GM21786 (cell line): ENCODE measurements at regions not wholly inside any gene's neighbourhood (a gene's known extent, or its start where the extent isn't known, plus 50 kb on each side); places are given as distances from the start of the nearest gene placed in this dataset.

Experiments
- ATAC-seq: cut with Tn5 transposase; IDR thresholded peaks from one replicate; pipeline ENCODE4 v1.9.1; 2021; ENCODE audit not compliant: unreplicated experiment

DNA sequence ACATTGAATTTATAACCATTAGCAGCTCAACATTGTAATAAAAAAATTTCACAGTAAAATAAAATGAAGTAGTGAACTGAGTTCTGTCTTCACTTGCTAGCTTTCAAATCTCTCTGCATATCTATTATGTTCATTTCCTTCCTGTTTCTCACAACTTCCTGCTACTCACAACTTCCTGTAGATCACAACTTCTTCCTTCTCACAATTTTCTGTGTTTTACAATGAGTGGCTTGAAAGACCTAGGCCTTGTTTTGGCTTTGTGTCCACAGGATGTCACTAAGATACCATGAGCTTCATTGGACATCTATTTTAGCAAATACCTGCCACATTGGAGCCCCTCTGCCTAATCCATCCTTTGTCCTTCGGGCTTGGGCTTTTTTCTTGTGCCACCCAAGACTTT is 480.3 kb upstream of the ADAMTS16 start:
- ATAC-seq = no peak

- ATAC-seq = no peak
Measured at GRCh38 chr5:4661326-4661725, 478.8 kb upstream of the ADAMTS16 start.

GRCh38 chr5:4661836-4662235 is 478.3 kb upstream of the ADAMTS16 start:
- no peak for ATAC-seq

- no peak for ATAC-seq
Measured at GRCh38 chr5:4662756-4663155, 477.4 kb upstream of the ADAMTS16 start.

GRCh38 chr5:4665911-4666310 is 474.2 kb upstream of the ADAMTS16 start:
- no peak for ATAC-seq

GRCh38 chr5:4674166-4674565 is 466.0 kb upstream of the ADAMTS16 start:
- no peak for ATAC-seq

DNA sequence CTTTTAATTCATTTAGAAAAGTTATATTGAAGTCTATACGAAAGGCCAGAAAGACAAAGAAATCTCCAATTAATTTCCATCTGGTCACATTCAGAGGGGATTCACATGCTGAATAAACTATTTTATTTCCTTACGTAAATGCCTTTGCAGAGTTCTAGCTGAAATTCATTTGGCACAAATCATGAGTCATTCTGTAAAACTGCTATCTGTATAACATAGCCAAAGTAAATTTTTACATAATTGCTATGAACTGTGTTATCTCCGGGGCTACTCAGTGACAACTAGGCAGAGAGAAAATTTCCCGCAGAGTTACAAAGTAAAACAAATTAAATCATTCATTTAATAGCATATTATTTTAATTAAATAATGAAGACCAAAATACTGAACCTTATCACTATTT is 463.2 kb upstream of the ADAMTS16 start:
- no peak for ATAC-seq

- no peak for ATAC-seq
Measured at GRCh38 chr5:4684946-4685345, 455.2 kb upstream of the ADAMTS16 start.

- no peak for ATAC-seq
Measured at GRCh38 chr5:4698596-4698995, 441.5 kb upstream of the ADAMTS16 start.

- ATAC-seq = no peak
Measured at GRCh38 chr5:4699592-4699991, 440.5 kb upstream of the ADAMTS16 start.

- ATAC-seq = no peak
Measured at GRCh38 chr5:4700069-4700468, 440.1 kb upstream of the ADAMTS16 start.

GRCh38 chr5:4700871-4701270 is 439.3 kb upstream of the ADAMTS16 start:
- ATAC-seq = no peak

DNA sequence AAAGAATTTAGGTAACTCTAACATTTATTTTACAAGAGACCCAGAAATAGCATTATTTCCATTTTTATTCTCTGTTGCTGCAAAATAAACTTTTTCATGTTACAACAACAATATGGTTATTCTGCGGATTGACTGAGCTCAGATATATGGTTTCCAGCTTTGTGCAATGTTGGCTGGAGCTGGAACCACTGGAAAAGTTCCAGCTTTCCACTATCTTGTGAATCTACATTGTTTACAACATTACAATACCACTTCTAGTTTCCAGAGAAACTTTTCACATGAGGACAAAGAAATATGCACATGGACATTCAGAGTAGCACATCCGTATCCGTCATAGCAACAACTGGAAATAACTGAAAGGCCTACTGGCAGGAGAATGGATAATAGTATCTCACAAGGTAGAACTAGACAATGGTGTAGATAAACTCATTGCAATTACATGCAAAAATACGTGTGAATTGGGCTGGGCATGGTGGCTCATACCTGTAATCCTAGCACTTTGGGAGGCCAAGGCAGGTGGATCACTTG is 436.1 kb upstream of the ADAMTS16 start:
- no peak for ATAC-seq

- no peak for ATAC-seq
Measured at GRCh38 chr5:4704951-4705350, 435.2 kb upstream of the ADAMTS16 start.

DNA sequence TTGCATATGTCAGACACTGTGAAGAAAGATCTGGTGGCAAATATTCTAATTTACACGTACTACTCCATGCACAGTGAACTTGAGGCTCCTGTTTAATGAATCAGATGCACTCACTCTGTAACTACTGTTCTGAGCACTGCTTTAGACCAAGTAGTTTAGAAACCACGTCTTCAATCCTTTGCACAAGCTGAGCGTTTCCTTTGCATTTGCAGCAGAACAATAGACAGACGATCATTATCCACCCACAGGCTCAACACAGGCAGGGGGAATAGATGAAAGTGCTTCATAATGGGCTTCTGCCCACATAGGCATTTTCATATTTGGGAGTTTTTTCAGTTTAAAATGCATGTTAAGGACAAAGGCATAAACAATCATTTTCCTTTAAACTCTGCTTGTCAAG is 423.3 kb upstream of the ADAMTS16 start:
- no peak for ATAC-seq

GRCh38 chr5:4717446-4717845 is 422.7 kb upstream of the ADAMTS16 start:
- ATAC-seq = no peak

- ATAC-seq = no peak
Measured at GRCh38 chr5:4720831-4721230, 419.3 kb upstream of the ADAMTS16 start.

GRCh38 chr5:4722886-4723285 is 417.2 kb upstream of the ADAMTS16 start:
- no peak for ATAC-seq

DNA sequence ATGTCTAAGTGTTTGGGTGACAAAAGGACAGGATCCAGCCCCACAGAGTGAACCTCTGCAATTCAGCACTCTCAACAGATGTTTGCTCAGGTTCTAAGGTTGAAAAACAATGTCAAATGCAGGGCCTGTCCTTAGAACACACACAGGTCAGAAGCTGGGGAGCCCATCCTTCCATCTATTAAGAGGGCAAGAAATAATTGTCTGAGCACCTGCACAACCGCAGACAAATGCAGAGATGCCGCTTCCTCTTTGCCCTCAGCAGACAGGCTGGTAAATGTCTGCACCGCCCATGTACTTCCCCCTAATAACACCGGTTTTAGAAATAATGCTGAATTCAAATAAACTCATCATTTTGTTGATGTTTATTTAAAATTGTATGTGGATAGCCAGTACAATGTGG is 414.5 kb upstream of the ADAMTS16 start:
- ATAC-seq = no peak

GRCh38 chr5:4730279-4730678 is 409.9 kb upstream of the ADAMTS16 start:
- ATAC-seq = no peak

DNA sequence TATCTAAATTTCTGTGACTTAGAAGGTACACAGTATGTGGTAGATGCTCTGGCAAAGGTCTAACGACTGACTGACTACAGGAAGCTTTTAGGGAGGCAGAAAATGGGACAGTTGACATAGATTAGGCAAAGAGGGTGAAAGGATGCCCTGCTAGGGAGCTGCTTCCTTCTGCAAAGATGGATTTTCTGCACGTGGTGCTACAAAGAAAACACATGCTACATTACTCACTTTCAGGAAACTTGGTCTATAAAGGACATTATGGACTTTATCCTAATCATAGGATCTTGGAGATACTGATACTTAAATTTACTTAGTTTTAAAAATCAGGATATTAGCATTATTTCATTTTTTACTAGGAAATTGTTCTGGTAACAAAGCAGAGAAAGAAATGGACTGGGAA is 405.8 kb upstream of the ADAMTS16 start:
- no peak for ATAC-seq

GRCh38 chr5:4735261-4735660 is 404.9 kb upstream of the ADAMTS16 start:
- no peak for ATAC-seq

DNA sequence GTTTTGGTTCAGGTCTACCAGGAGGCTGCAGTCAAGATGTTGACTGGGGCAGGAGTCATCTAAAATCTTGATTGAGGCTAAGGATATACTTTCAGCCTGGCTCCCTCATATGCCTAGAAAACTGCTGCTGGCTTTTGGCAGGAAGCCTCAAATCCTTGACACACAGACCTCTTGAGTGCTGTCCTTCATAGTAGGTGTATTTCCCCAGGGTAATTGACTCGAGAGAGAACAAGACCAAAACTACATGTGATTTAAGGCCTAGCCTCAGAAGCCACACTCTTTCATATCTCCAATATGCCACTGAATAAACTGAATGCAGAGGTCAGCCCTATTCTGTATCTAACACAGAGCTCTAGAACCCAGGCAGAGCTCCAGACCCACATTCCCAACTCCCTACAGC is 402.3 kb upstream of the ADAMTS16 start:
- no peak for ATAC-seq

DNA sequence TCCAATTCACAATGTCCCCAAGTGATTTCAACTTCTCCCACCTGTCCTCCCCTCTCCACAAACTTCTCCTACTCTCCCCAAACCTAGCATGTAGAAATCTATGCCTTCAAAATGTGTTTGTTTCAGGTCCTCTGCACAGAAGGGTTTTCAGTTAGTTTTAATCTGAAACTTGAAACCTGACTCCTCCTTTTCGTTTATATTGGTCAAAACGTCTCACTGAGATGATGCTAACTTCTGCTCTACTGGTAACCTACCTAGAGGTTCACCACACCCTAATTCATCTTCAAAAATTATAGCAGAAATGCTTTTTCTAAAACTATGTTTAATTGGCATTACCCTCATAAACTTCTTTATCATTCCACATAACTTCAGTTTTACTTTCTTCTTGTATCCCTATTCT is 401.8 kb upstream of the ADAMTS16 start:
- no peak for ATAC-seq
